Panc1 (cell line): ENCODE measurements at regions not wholly inside any gene's neighbourhood (a gene's known extent, or its start where the extent isn't known, plus 50 kb on each side); places are given as distances from the start of the nearest gene placed in this dataset.

Source experiments
- ATAC-seq: fragments of 200-7000 bp; cut with Tn5 transposase; 2 replicates; pipeline ENCODE4 v1.9.1; 2020; ENCODE audit warnings: mild to moderate bottlenecking, moderate library complexity
- BruUV-seq: library from RNA; stranded (reverse); fragments of 400-500 nt; replicated peaks from 2 replicates; lab custom pipeline; 2021; lab: Mats Ljungman, UMichigan
- CTCF ChIA-PET: fragments of 300-600 bp; sonication (Branson Sonifier 250); formaldehyde crosslinking; loops from one replicate; lab custom pipeline; 2022; ENCODE audit warnings: antibody characterized with exemption; lab: Charles Lee
- POLR2A ChIA-PET: fragments of 300-600 bp; sonication (Branson Sonifier 250); formaldehyde crosslinking; loops from one replicate; lab custom pipeline; 2022; ENCODE audit warnings: antibody characterized with exemption; lab: Charles Lee
- DNase-seq: peaks from one replicate; pipeline ENCODE4 v3.0.0-alpha.2; 2010; ENCODE audit warnings: low read depth, low spot score
- H3K27ac ChIP-seq: 2 replicates; pipeline ENCODE4 v1.5.1; 2011; ENCODE audit warnings: mild to moderate bottlenecking, low read length, inconsistent platforms
- H3K27me3 ChIP-seq: fragments of 200-500 bp; sonication (Bioruptor generic); 2 replicates; pipeline ENCODE4 v1.6.0; 2014; ENCODE audit warnings: low read length, inconsistent platforms; ENCODE audit not compliant: control insufficient read depth, insufficient read depth
- H3K36me3 ChIP-seq: fragments of 200-500 bp; sonication (Bioruptor generic); 2 replicates; pipeline ENCODE4 v1.5.1; 2014; ENCODE audit warnings: inconsistent platforms, mild to moderate bottlenecking, low read length, moderate library complexity; ENCODE audit not compliant: control insufficient read depth, insufficient read depth
- H3K4me1 ChIP-seq: 2 replicates; pipeline ENCODE4 v1.5.1; 2011; ENCODE audit warnings: inconsistent platforms, mild to moderate bottlenecking, low read length, moderate library complexity; ENCODE audit not compliant: control insufficient read depth, insufficient read depth
- H3K4me3 ChIP-seq, 2 experiments: 2 replicates each; pipeline ENCODE4 v1.5.1; 2011 to 2012; ENCODE audit warnings: low read depth in 2 of 2, low read length in 2 of 2, mild to moderate bottlenecking in 2 of 2, inconsistent platforms in 1 of 2, moderate library complexity in 1 of 2
- H3K9me3 ChIP-seq: fragments of 200-500 bp; sonication (Bioruptor generic); 2 replicates; pipeline ENCODE4 v1.5.1; 2014; ENCODE audit warnings: low read depth, mild to moderate bottlenecking, inconsistent platforms, low read length, moderate library complexity; ENCODE audit not compliant: control insufficient read depth, insufficient read depth
- CTCF ChIP-seq: fragments of 450-650 bp; IDR thresholded peaks from 2 replicates; pipeline ENCODE4 v1.5.1; 2017; ENCODE audit warnings: mild to moderate bottlenecking
- POLR2AphosphoS5 ChIP-seq: IDR thresholded peaks from 2 replicates; pipeline ENCODE4 v1.6.1; 2012; ENCODE audit warnings: mild to moderate bottlenecking, low read depth, low read length, moderate library complexity
- REST ChIP-seq, 2 experiments: IDR thresholded peaks; 2 replicates each; pipeline ENCODE4 v1.6.1; 2011 to 2012; ENCODE audit warnings: low read depth in 2 of 2, control low read depth in 1 of 2, low read length in 1 of 2, mild to moderate bottlenecking in 1 of 2, moderate library complexity in 1 of 2; ENCODE audit not compliant: insufficient read depth in 1 of 2
- SIN3A ChIP-seq: IDR thresholded peaks from 2 replicates; pipeline ENCODE4 v1.6.1; 2012; ENCODE audit warnings: low read depth, mild to moderate bottlenecking, low read length, moderate library complexity, borderline replicate concordance; ENCODE audit not compliant: insufficient read depth
- TCF7L2 ChIP-seq: IDR thresholded peaks from 2 replicates; pipeline ENCODE4 v1.6.1; 2011; ENCODE audit warnings: mild to moderate bottlenecking, low read depth, low read length, inconsistent platforms
- in situ Hi-C: cut with HindIII; loops from 2 replicates; pipeline ENCODE4 v1.10.0; 2016; ENCODE audit warnings: low sequenced_read_pairs, low pct_unique_long_range_greater_than_20kb
- intact Hi-C: fragments of 100-400 bp; cut with micrococcal nuclease; formaldehyde crosslinking; loops from one replicate; pipeline ENCODE4 v1.10.0; 2022; ENCODE audit not compliant: unreplicated experiment

GRCh38 chrX:25275159-25275558 lies 259.4 kb upstream of the ARX start:
- CTCF ChIA-PET, result no interaction called here
- ATAC-seq, result no peak

DNA sequence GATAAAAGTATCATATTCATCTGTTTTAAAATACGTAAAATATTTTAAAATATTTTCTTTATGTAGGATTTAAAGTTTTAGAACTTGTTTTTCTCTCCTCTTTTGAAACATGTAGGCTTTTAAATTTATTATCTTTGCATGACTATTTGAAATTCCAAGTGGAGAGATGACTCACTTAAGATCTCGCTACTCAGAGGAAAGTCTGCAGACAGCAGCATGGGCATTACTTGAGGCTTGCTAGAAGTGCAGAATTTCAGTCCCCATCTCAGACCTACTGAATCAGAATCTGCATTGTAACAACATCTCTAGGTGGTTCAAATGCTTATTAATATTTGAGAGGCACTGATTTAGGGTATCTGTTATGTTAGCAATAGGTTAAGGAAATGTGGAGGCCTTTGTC lies 225.7 kb upstream of the ARX start:
- Histone ChIP-seq H3K4me1 (no peaks in the 10 kb centered on the region), H3K36me3 (no peaks in the 10 kb centered on the region), H3K9me3 (no peaks in the 10 kb centered on the region), H3K4me3 (no peak overlapping the region), H3K27ac (no peak overlapping the region), H3K27me3 (no peaks in the 10 kb centered on the region)
- POLR2A ChIA-PET, result no interaction called here
- intact Hi-C loops, result no loop called here
- TF ChIP-seq REST (IDR thresholded peaks at IDR 0.05; ENCODE audit: insufficient read depth in 1 of 2, low read depth in 2 of 2, low read length in 1 of 2) (no peak), TCF7L2 (no peak), CTCF (no peak), POLR2AphosphoS5 (no peak), SIN3A (no peak)
- ATAC-seq (no peak), DNase-seq (no peak)
- BruUV-seq, result no TSS peak
- CTCF ChIA-PET, result no interaction called here
- in situ Hi-C loops, result no loop called here

More at GRCh38 chrX:25275159-25275558, 259.4 kb upstream of the ARX start:
- Histone ChIP-seq H3K27ac (no peak overlapping the region), H3K4me1 (no peaks in the 10 kb centered on the region), H3K9me3 (no peaks in the 10 kb centered on the region), H3K4me3 (no peak overlapping the region), H3K36me3 (no peaks in the 10 kb centered on the region), H3K27me3 (no peaks in the 10 kb centered on the region)
- in situ Hi-C loops (no loop called here), intact Hi-C loops (no loop called here)
- POLR2A ChIA-PET, result no interaction called here
- TF ChIP-seq TCF7L2, result no peak
- no peak for TF ChIP-seq SIN3A
- TF ChIP-seq REST (IDR thresholded peaks at IDR 0.05; ENCODE audit: insufficient read depth in 1 of 2, low read depth in 2 of 2, low read length in 1 of 2), result no peak
- no peak for TF ChIP-seq POLR2AphosphoS5
- no peak; the same call in 1 of the 2 replicates for TF ChIP-seq CTCF
- BruUV-seq, result no TSS peak
- no peak for DNase-seq
